ENCODE measurements at regions not wholly inside any gene's neighbourhood (a gene's known extent, or its start where the extent isn't known, plus 50 kb on each side); places are given as distances from the start of the nearest gene placed in this dataset.

DNA sequence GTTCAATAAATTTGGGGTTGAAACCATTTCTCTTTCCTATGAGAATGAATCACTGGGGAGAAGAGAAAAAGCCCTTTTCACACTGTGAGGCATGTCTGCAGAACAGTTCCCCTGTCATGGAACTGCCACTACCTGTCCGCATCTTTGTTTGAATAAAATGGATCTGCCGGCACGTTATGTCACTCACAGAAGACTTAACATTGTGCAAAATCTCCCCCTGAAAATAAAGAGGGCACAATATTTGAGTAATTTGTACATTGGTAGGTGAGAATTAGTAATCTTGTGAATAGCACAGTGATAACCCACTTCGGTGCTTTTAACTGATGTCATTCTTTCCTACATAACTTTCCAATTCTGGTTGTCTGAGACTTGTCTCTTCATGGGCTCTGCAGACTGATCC, 804.0 kb downstream of the C6orf118 start:
- Histone ChIP-seq H3K9me3 (ENCODE audit: control insufficient read depth, low read length) (no peaks in the 10 kb centered on the region), H3K27ac (ENCODE audit: low read length) (no peak overlapping the region), H3K27me3 (ENCODE audit: control insufficient read depth, insufficient read depth) (no peaks in the 10 kb centered on the region), H3K4me1 (ENCODE audit: control insufficient read depth, insufficient read depth, low read length) (no peaks in the 10 kb centered on the region), H3K4me3 (ENCODE audit: low read length) (no peak overlapping the region)
- no peak for DNase-seq
- intact Hi-C loops (cut with DNase I) = no loop called here
- ATAC-seq = no peak
- 80% methylated on average over 4 of the region's 4 CpGs for WGBS

DNA sequence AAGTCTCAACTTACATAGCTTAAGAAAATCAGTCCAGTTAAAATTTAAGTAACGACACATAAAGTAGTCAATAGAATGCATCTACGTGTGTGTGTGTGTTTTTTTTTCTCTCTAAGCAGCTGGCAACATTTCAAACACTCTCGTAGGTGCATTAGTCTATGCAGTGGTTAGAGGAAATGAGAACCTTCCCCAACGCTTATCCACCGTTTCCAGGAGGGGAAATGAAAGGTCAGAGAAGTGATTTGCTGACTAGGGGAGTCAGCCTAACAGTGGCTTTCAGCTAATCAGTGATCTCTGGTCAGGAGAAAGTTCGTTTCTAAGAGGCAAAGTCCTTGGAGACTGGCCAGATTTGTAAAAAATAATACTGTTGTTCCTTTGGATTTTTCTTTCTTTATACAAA, 806.6 kb downstream of the C6orf118 start:
- intact Hi-C loops (cut with DNase I) = no loop called here
- Histone ChIP-seq H3K27me3 (ENCODE audit: control insufficient read depth, insufficient read depth) (no peaks in the 10 kb centered on the region), H3K9me3 (ENCODE audit: control insufficient read depth, low read length) (no peaks in the 10 kb centered on the region), H3K4me3 (ENCODE audit: low read length) (no peak overlapping the region), H3K4me1 (ENCODE audit: control insufficient read depth, insufficient read depth, low read length) (no peaks in the 10 kb centered on the region), H3K27ac (ENCODE audit: low read length) (no peak overlapping the region)
- DNase-seq = no peak
- WGBS = 24% methylated on average over 6 of the region's 6 CpGs
- no peak for ATAC-seq

DNA sequence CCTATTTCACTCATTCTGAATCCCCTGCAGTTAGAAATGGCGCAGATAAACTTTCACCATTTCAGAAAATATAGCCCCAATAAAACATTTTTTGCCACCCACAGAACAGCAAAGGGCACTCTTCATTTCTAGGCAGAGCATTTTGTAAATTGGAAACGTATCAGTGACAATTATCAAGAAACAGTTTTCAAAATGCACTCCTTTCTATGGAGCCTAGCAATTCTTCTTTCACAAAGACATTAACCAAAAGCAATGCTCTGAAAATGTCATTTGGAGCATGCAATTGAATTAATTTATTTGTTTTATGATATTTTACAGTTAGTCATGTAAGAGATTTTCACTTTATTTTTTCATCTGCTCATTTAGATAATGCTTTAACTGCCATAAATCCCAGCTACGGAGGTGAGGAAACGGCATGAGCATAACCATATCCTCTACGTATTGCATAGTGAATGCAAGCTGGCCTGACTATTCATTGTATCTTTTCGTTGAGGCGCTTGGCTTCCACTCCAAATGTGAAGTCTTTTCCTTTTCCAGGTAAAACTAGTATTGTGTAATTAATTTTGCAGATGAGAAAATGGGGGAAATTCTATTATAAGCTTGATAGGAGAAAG, 813.4 kb downstream of the C6orf118 start:
- no peak for ATAC-seq
- Histone ChIP-seq H3K4me3 (ENCODE audit: low read length) (no peak overlapping the region), H3K27ac (ENCODE audit: low read length) (no peak overlapping the region), H3K9me3 (ENCODE audit: control insufficient read depth, low read length) (no peaks in the 10 kb centered on the region), H3K27me3 (ENCODE audit: control insufficient read depth, insufficient read depth) (no peaks in the 10 kb centered on the region), H3K4me1 (ENCODE audit: control insufficient read depth, insufficient read depth, low read length) (no peaks in the 10 kb centered on the region)
- no peak for DNase-seq
- 89% methylated on average over 7 of the region's 7 CpGs for WGBS
- intact Hi-C loops (cut with DNase I) = no loop called here

DNA sequence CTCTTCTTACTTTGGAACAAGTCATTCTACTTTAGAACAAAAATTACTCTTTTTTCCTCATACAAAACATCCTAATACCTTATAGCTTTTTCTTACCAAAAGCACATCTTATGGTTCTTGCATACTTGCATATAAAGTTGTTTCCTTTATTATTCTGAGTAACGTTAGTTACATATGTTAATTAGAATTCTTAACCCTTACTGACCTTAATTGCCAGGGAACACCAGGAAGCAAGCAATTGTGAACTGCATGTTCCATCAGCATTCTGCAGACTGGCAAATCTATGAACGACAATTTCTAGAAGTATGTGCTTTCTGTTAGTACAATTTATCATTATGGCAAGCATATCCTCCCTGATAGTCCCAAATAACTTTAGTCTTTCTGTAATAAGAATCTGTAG, 831.0 kb downstream of the C6orf118 start:
- H3K27me3 ChIP-seq (ENCODE audit: control insufficient read depth, insufficient read depth) = no peaks in the 10 kb centered on the region
- no peak for ATAC-seq
- DNase-seq = no peak
- H3K4me1 ChIP-seq (ENCODE audit: control insufficient read depth, insufficient read depth, low read length) = no peaks in the 10 kb centered on the region
- WGBS = 19% methylated on average over 2 of the region's 2 CpGs
- no peak overlapping the region for H3K4me3 ChIP-seq (ENCODE audit: low read length)
- intact Hi-C loops (cut with DNase I) = no loop called here
- no peaks in the 10 kb centered on the region for H3K9me3 ChIP-seq (ENCODE audit: control insufficient read depth, low read length)
- no peak overlapping the region for H3K27ac ChIP-seq (ENCODE audit: low read length)

DNA sequence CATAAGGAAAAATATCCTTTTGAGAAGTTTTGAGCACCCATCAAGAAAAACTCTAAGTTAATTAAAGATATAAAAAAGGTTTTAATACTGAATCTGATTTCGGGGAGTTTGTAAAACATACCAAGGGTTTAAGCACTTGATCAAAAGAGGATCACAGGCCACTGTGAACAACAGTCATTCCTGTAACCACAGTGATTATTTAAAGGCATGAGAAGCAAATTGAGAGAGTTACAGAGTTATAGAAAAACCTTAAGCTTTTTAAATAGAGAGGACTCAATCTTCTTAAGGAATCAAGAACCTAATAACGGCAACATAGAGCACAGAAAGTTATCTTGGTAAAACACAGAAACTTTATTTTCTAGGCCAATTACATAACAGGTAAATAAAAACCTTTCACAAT, 831.6 kb downstream of the C6orf118 start:
- no peaks in the 10 kb centered on the region for H3K27me3 ChIP-seq (ENCODE audit: control insufficient read depth, insufficient read depth)
- H3K9me3 ChIP-seq (ENCODE audit: control insufficient read depth, low read length) = no peaks in the 10 kb centered on the region
- ATAC-seq (no peak), DNase-seq (no peak)
- H3K4me1 ChIP-seq (ENCODE audit: control insufficient read depth, insufficient read depth, low read length) = no peaks in the 10 kb centered on the region
- intact Hi-C loops (cut with DNase I) = no loop called here
- WGBS = 81% methylated on average over 2 of the region's 2 CpGs
- no peak overlapping the region for H3K4me3 ChIP-seq (ENCODE audit: low read length)
- no peak overlapping the region for H3K27ac ChIP-seq (ENCODE audit: low read length)

DNA sequence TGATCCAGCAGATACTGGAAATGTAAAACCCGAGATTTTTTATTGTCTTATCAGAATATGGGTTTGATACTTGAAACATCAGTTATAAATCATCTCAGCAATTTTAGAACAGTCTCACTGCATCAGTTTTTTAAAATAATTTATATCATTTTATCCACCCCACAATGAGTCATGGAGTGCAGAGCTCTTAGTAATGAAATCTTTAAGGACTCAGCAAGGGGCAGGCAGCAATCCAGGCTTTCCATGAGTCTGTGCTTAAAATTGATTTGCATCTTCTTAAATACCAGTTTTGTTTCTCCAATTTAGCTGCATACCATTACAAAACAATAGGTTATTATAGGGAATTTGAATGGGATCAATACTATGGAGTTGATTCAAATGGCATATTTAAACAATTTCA, 832.3 kb downstream of the C6orf118 start:
- no peak overlapping the region for H3K4me3 ChIP-seq (ENCODE audit: low read length)
- 75% methylated on average over 1 of the region's 1 CpG for WGBS
- no peak for ATAC-seq
- no peaks in the 10 kb centered on the region for H3K9me3 ChIP-seq (ENCODE audit: control insufficient read depth, low read length)
- intact Hi-C loops (cut with DNase I) = no loop called here
- DNase-seq = no peak
- H3K27ac ChIP-seq (ENCODE audit: low read length) = no peak overlapping the region
- H3K27me3 ChIP-seq (ENCODE audit: control insufficient read depth, insufficient read depth) = no peaks in the 10 kb centered on the region
- H3K4me1 ChIP-seq (ENCODE audit: control insufficient read depth, insufficient read depth, low read length) = no peaks in the 10 kb centered on the region

DNA sequence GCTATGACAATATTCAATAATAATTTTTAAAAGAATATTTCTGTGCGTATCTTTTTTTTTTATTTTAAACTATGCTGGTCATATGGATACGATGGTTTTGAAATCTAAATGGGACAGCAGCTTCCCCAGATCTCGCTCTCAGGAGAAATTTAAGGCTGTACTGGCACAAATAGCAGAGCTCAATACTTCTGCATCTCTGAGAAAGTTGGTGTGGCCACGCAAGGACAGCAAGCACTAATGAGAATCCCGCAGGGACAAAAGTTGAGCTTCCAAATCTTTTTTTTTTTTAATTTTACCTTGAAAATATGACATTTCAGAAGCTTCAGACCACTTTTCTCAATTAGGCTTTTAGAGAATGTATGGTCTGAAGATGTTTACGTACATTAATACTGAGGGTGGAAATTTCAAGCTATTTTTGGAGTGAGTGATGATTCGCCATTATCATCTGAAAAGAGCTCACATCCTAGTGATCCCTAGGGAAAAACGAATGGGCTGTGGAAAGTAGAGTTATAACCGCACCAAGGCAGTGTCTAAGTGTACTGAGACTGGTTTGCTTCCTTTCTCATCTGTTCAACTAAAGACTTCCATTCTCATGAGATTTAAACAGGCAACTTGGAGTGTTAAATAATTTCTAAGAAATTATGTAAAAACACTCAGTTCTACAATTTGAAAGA, 840.0 kb downstream of the C6orf118 start:
- no peak overlapping the region for H3K27ac ChIP-seq (ENCODE audit: low read length)
- H3K4me3 ChIP-seq (ENCODE audit: low read length) = no peak overlapping the region
- no peaks in the 10 kb centered on the region for H3K4me1 ChIP-seq (ENCODE audit: control insufficient read depth, insufficient read depth, low read length)
- DNase-seq (no peak), ATAC-seq (no peak)
- intact Hi-C loops (cut with DNase I) = no loop called here
- H3K27me3 ChIP-seq (ENCODE audit: control insufficient read depth, insufficient read depth) = no peaks in the 10 kb centered on the region
- no peaks in the 10 kb centered on the region for H3K9me3 ChIP-seq (ENCODE audit: control insufficient read depth, low read length)
- WGBS = 68% methylated on average over 9 of the region's 9 CpGs

DNA sequence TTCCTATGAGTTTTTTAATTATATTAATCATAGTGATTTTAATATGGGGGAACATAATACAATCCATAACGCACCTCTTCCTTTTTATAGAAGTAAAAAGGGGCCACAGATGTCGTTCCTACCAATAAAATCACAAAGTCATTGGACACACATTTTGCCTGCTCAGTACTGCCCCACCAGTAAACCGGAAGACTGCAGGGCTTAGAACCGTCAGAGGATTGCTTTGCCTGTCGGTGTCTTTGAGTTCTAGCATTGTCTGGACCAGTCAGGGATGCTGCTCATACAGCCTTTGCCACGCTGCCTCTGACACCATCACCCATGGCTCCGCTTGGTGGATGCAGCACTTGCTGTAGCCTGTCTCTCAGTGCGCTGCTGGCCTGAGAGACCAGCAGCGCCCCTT, 853.6 kb downstream of the C6orf118 start:
- WGBS = 92% methylated on average over 9 of the region's 9 CpGs
- DNase-seq = no peak
- intact Hi-C loops (cut with DNase I) = no loop called here
- Histone ChIP-seq H3K9me3 (ENCODE audit: control insufficient read depth, low read length) (no peaks in the 10 kb centered on the region), H3K4me1 (ENCODE audit: control insufficient read depth, insufficient read depth, low read length) (no peaks in the 10 kb centered on the region), H3K27ac (ENCODE audit: low read length) (no peak overlapping the region), H3K27me3 (ENCODE audit: control insufficient read depth, insufficient read depth) (no peaks in the 10 kb centered on the region), H3K4me3 (ENCODE audit: low read length) (no peak overlapping the region)
- ATAC-seq = no peak

DNA sequence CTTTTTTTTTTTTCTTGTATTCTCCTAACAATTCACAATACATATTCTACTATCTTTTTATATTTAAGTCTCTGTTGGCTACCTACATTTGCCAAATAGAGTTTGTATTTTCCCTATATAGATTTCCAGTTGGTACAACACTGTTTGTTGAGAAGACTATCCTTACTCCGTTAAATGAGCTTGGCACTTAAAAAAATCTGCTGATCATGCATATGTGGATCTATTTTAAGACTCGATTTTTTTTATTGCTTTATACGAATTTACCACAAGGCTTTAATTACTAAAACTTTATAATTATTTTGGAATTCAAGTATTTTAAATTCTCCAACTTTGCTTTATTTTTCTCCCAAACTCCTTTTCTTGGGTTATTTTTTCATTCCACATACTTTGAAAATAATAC, 855.6 kb downstream of the C6orf118 start:
- intact Hi-C loops (cut with DNase I) = no loop called here
- 92% methylated on average over 3 of the region's 3 CpGs for WGBS
- DNase-seq = no peak
- no peak overlapping the region for H3K4me3 ChIP-seq (ENCODE audit: low read length)
- no peaks in the 10 kb centered on the region for H3K4me1 ChIP-seq (ENCODE audit: control insufficient read depth, insufficient read depth, low read length)
- H3K27me3 ChIP-seq (ENCODE audit: control insufficient read depth, insufficient read depth) = no peaks in the 10 kb centered on the region
- no peak for ATAC-seq
- H3K27ac ChIP-seq (ENCODE audit: low read length) = no peak overlapping the region
- H3K9me3 ChIP-seq (ENCODE audit: control insufficient read depth, low read length) = no peaks in the 10 kb centered on the region

DNA sequence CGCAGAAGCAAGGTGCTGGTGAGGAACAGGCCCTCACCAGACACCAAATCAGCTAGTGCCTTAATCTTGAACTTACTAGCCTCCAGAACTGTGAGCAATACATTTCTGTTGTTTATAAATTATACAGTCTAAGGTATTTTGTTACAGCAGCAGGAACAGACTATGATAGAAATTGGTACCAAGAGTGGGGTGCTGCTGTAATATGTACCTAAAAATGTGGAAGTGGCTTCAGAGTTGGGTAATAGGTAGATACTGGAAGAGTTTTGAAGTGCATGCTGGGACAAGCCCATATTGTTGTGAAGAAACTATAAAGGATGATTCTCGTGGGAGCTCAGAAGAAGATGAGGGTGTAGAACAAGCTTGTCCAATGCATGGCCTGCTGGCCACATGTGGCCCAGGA, 866.8 kb downstream of the C6orf118 start:
- ATAC-seq = no peak
- Histone ChIP-seq H3K27ac (ENCODE audit: low read length) (no peak overlapping the region), H3K27me3 (ENCODE audit: control insufficient read depth, insufficient read depth) (no peaks in the 10 kb centered on the region), H3K4me3 (ENCODE audit: low read length) (no peak overlapping the region), H3K9me3 (ENCODE audit: control insufficient read depth, low read length) (no peaks in the 10 kb centered on the region), H3K4me1 (ENCODE audit: control insufficient read depth, insufficient read depth, low read length) (no peaks in the 10 kb centered on the region)
- intact Hi-C loops (cut with DNase I) = no loop called here
- 94% methylated on average over 2 of the region's 2 CpGs for WGBS
- no peak for DNase-seq

DNA sequence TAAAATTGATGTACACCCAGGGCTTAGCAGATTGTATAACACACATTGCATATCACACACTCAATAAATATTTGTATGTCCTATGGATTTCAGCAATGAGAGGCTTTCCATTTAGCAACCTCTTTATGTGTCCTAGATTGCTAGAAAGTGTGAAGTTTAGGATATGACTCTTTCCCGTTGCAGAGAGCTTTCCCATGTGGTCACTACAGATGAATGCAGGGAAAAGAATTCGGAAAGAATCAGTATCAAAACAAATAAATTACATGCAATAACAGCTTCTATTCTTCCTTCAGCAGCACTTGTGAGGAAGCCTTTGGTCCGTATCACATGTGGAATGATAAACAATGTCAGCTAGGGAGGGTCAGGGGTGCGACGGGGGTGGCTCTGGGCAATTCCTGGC, 870.1 kb downstream of the C6orf118 start:
- H3K27ac ChIP-seq (ENCODE audit: low read length) = no peak overlapping the region
- intact Hi-C loops (cut with DNase I) = no loop called here
- no peaks in the 10 kb centered on the region for H3K9me3 ChIP-seq (ENCODE audit: control insufficient read depth, low read length)
- no peaks in the 10 kb centered on the region for H3K27me3 ChIP-seq (ENCODE audit: control insufficient read depth, insufficient read depth)
- no peaks in the 10 kb centered on the region for H3K4me1 ChIP-seq (ENCODE audit: control insufficient read depth, insufficient read depth, low read length)
- DNase-seq = no peak
- H3K4me3 ChIP-seq (ENCODE audit: low read length) = no peak overlapping the region
- WGBS = 64% methylated on average over 5 of the region's 5 CpGs
- no peak for ATAC-seq

DNA sequence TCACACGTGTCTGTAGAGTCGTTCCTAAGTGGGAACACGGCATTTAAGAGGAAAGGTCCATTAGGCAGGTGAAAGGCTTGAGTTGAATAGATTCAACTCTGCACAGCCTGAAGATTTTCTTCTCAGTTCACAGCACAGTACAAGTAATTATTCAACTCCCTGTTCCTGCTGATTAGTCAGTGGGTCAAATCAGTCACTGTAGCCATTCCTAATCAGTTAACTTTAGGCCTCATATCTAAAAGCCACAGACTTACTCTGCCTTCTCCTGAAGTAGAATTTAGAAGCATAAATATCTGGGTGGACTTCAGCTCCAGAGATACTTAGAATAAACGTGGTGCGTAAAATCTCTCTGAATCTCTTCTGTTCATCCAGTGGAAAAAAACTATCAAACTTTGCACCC, 872.4 kb downstream of the C6orf118 start:
- no peaks in the 10 kb centered on the region for H3K4me1 ChIP-seq (ENCODE audit: control insufficient read depth, insufficient read depth, low read length)
- intact Hi-C loops (cut with DNase I) = no loop called here
- DNase-seq (no peak), ATAC-seq (no peak)
- no peak overlapping the region for H3K27ac ChIP-seq (ENCODE audit: low read length)
- no peak overlapping the region for H3K4me3 ChIP-seq (ENCODE audit: low read length)
- WGBS = 85% methylated on average over 5 of the region's 5 CpGs
- no peaks in the 10 kb centered on the region for H3K9me3 ChIP-seq (ENCODE audit: control insufficient read depth, low read length)
- H3K27me3 ChIP-seq (ENCODE audit: control insufficient read depth, insufficient read depth) = no peaks in the 10 kb centered on the region

Measured in right cardiac atrium (tissue), 5 donors.